HCT116 (cell line): ENCODE measurements at regions not wholly inside any gene's neighbourhood (a gene's known extent, or its start where the extent isn't known, plus 50 kb on each side); places are given as distances from the start of the nearest gene placed in this dataset.

Experiments used
- ATAC-seq: fragments of 200-7000 bp; cut with Tn5 transposase; 2 replicates; pipeline ENCODE4 v1.9.1; 2020; ENCODE audit warnings: mild to moderate bottlenecking, moderate library complexity
- BruUV-seq: library from RNA; stranded (reverse); fragments of 400-500 nt; replicated peaks from 2 replicates; lab custom pipeline; 2021; lab: Mats Ljungman, UMichigan
- CTCF ChIA-PET: fragments of 300-600 bp; sonication (Branson Sonifier 250); formaldehyde crosslinking; loops from one replicate; lab custom pipeline; 2021; ENCODE audit warnings: antibody characterized with exemption; lab: Charles Lee
- POLR2A ChIA-PET: fragments of 300-600, 350-600 bp; sonication (Branson Sonifier 250); formaldehyde crosslinking; loops from one replicate; lab custom pipeline; 2021; ENCODE audit warnings: antibody characterized with exemption; lab: Charles Lee
- RAD21 ChIA-PET, 2 experiments: fragments of 300-600 bp; sonication (Branson Sonifier 250); formaldehyde crosslinking; loops; one replicate each; lab custom pipeline; 2023; ENCODE audit warnings: low total read pairs in 2 of 2; ENCODE audit not compliant: uncharacterized antibody in 2 of 2, unreplicated experiment in 2 of 2, low non-redundant PET in 1 of 2; lab: Charles Lee
- DNase-seq: peaks from one replicate; pipeline ENCODE4 v3.0.0-alpha.2; 2010; ENCODE audit warnings: low read depth, low spot score
- H2AFZ ChIP-seq: fragments of 200-600 bp; shearing (Covaris generic), sonication (generic); 2 replicates; pipeline ENCODE4 v1.6.1; 2017; ENCODE audit warnings: low read depth, mixed run types, mixed read lengths, antibody characterized with exemption, low read length; ENCODE audit not compliant: poor library complexity, severe bottlenecking
- H3K27ac ChIP-seq: 2 replicates; pipeline ENCODE4 v1.5.1; 2012; ENCODE audit warnings: low read depth, low read length
- H3K27me3 ChIP-seq: fragments of 200-600 bp; sonication (generic); 2 replicates; pipeline ENCODE4 v1.6.1; 2016; ENCODE audit warnings: mixed run types, low read length, mixed read lengths; ENCODE audit not compliant: insufficient read depth
- H3K36me3 ChIP-seq, 2 experiments: fragments of 200-500 bp in 1 of 2; fragments of 200-600 bp in 1 of 2; sonication (Bioruptor generic) in 1 of 2; sonication (generic) in 1 of 2; 2 replicates each; pipeline versions ENCODE4 v1.5.1 to v1.6.1; 2014 to 2016; ENCODE audit warnings: low read length in 2 of 2, inconsistent platforms in 1 of 2, mixed read lengths in 1 of 2, mixed run types in 1 of 2; ENCODE audit not compliant: insufficient read depth in 2 of 2, control insufficient read depth in 1 of 2
- H3K4me1 ChIP-seq, 2 experiments: fragments of 200-600 bp in 1 of 2; sonication (generic) in 1 of 2; 2 replicates each; pipeline versions ENCODE4 v1.5.1 to v1.6.1; 2012 to 2017; ENCODE audit warnings: low read length in 2 of 2, inconsistent platforms in 1 of 2, mild to moderate bottlenecking in 1 of 2, mixed read lengths in 1 of 2, mixed run types in 1 of 2, moderate library complexity in 1 of 2; ENCODE audit not compliant: insufficient read depth in 2 of 2, control insufficient read depth in 1 of 2
- H3K4me2 ChIP-seq: fragments of 200-600 bp; sonication (generic); 2 replicates; pipeline ENCODE4 v1.6.1; 2017; ENCODE audit warnings: mixed run types, low read length, mixed read lengths
- H3K4me3 ChIP-seq, 2 experiments: fragments of 200-600 bp in 1 of 2; sonication (generic) in 1 of 2; replicated peaks in 1 of 2; 2 replicates each; pipeline ENCODE4 v1.5.1; 2011 to 2016; ENCODE audit warnings: low read length in 2 of 2, control low read depth in 1 of 2, low read depth in 1 of 2, mild to moderate bottlenecking in 1 of 2, mixed read lengths in 1 of 2, mixed run types in 1 of 2
- H3K79me2 ChIP-seq: fragments of 200-600 bp; sonication (generic); 2 replicates; pipeline ENCODE4 v1.6.1; 2017; ENCODE audit warnings: mild to moderate bottlenecking, mixed run types, low read length, moderate library complexity, mixed read lengths; ENCODE audit not compliant: insufficient read depth
- H3K9ac ChIP-seq: fragments of 200-600 bp; sonication (generic); 2 replicates; pipeline ENCODE4 v1.6.1; 2016; ENCODE audit warnings: low read length, mixed read lengths
- H3K9me2 ChIP-seq: fragments of 200-600 bp; sonication (generic), shearing (Covaris generic); 2 replicates; pipeline ENCODE4 v1.6.1; 2017; ENCODE audit warnings: mixed run types, mild to moderate bottlenecking, moderate library complexity; ENCODE audit not compliant: insufficient read depth
- H3K9me3 ChIP-seq, 2 experiments: fragments of 200-500 bp in 1 of 2; fragments of 200-600 bp in 1 of 2; sonication (Bioruptor generic) in 1 of 2; sonication (generic) in 1 of 2; 2 replicates each; pipeline ENCODE4 v1.6.1; 2014 to 2017; ENCODE audit warnings: low read length in 2 of 2, mixed read lengths in 2 of 2, inconsistent platforms in 1 of 2, low read depth in 1 of 2, mild to moderate bottlenecking in 1 of 2, mixed run types in 1 of 2, moderate library complexity in 1 of 2; ENCODE audit not compliant: control insufficient read depth in 1 of 2, insufficient read depth in 1 of 2
- H4K20me1 ChIP-seq: fragments of 200-600 bp; sonication (generic), shearing (Covaris generic); 2 replicates; pipeline ENCODE4 v1.6.1; 2017; ENCODE audit warnings: mixed run types, mild to moderate bottlenecking, moderate library complexity; ENCODE audit not compliant: insufficient read depth
- EGR1 ChIP-seq: IDR thresholded peaks from 2 replicates; pipeline ENCODE4 v1.6.1; 2012; ENCODE audit warnings: low read depth
- ELF1 ChIP-seq: IDR thresholded peaks from 2 replicates; pipeline ENCODE4 v1.6.1; 2012; ENCODE audit warnings: low read depth, borderline replicate concordance
- EZH2phosphoT487 ChIP-seq: fragments of 200-600 bp; IDR thresholded peaks from 2 replicates; pipeline ENCODE4 v1.6.1; 2018; ENCODE audit warnings: antibody characterized with exemption, borderline replicate concordance
- POLR2A ChIP-seq: IDR thresholded peaks from 2 replicates; pipeline ENCODE4 v1.7.0; 2011; ENCODE audit warnings: borderline replicate concordance; ENCODE audit not compliant: insufficient read depth, insufficient read length; ENCODE audit errors: extremely low read depth
- RAD21 ChIP-seq: IDR thresholded peaks from 2 replicates; pipeline ENCODE4 v1.6.1; 2012; ENCODE audit warnings: low read depth, mild to moderate bottlenecking
- SIN3A ChIP-seq: IDR thresholded peaks from 2 replicates; pipeline ENCODE4 v1.6.1; 2012; ENCODE audit warnings: low read depth
- SP1 ChIP-seq: IDR thresholded peaks from 2 replicates; pipeline ENCODE4 v1.6.1; 2012; ENCODE audit warnings: low read depth
- SRF ChIP-seq: IDR thresholded peaks from 2 replicates; pipeline ENCODE4 v1.6.1; 2012; ENCODE audit warnings: low read depth
- YY1 ChIP-seq: IDR thresholded peaks from 2 replicates; pipeline ENCODE4 v1.6.1; 2011; ENCODE audit warnings: low read length, low read depth, moderate library complexity, mild to moderate bottlenecking; ENCODE audit not compliant: insufficient replicate concordance; ENCODE audit errors: extremely low read depth
- ZBTB33 ChIP-seq: IDR thresholded peaks from 2 replicates; pipeline ENCODE4 v1.6.1; 2011; ENCODE audit warnings: mild to moderate bottlenecking, low read length, moderate library complexity; ENCODE audit not compliant: insufficient replicate concordance; ENCODE audit errors: extremely low read depth
- ZNF274 ChIP-seq: fragments of 200-500 bp; sonication (Bioruptor generic); IDR thresholded peaks from 2 replicates; pipeline ENCODE4 v1.6.1; 2014; ENCODE audit warnings: mild to moderate bottlenecking, low read depth, low read length, inconsistent platforms
- intact Hi-C: fragments of 100-400 bp; cut with micrococcal nuclease; formaldehyde crosslinking; loops from 2 replicates; pipeline ENCODE4 v1.10.0; 2022
- TF ChIP-seq, protein P1 (sequence below): IDR thresholded peaks from 2 replicates; pipeline ENCODE4 v1.6.1; 2012

DNA sequence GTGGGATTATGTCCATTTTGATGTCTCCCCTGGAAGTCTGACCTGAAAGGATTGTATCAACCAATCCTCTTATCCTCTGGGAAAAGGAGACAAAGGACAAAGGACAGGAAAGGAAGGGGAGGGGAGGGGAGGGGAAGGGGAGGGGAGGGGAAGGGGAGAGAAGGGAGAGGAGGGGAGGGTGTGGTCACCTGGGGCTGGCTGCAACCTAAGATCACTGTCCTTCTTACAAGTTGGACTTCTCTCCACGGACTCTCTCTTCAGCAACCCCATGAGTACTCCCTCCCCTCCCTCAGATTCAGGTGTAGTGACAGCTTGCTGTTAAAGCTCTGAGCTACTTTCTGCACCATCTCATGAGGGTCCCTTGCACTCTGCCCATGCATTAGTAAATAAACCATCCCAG lies 58.9 kb upstream of the KLHL31 start:
- no peak for ATAC-seq
- Histone ChIP-seq H4K20me1 (no peaks in the 10 kb centered on the region), H3K9ac (no peak overlapping the region), H3K4me3 (no peak overlapping the region), H3K27me3 (no peaks in the 10 kb centered on the region), H3K79me2 (no peaks in the 10 kb centered on the region), H3K9me2 (no peaks in the 10 kb centered on the region), H3K27ac (no peak overlapping the region), H3K4me1 (peaks cover 4 to 13% of the 10 kb centered on the region in 2 experiments; a peak in 3 of 4 replicates), H2AFZ (no peak overlapping the region), H3K9me3 (no peaks in the 10 kb centered on the region), H3K36me3 (no peaks in the 10 kb centered on the region), H3K4me2 (no peak overlapping the region)
- RAD21 ChIA-PET: no interaction called here
- intact Hi-C loops: loop anchor here (2.0 kb wide), 1 partner anchor 180 kb away; the partner anchor contains the start of gene GCLC
- no peak for DNase-seq
- POLR2A ChIA-PET: no interaction called here
- CTCF ChIA-PET: interaction anchor here (0.6 to 13.5 kb wide), 7 partner anchors 11 to 239 kb away, joined by 3 to 227 read pairs (median 5); partner anchors contain the start of genes GCLC and LRRC1
- TF ChIP-seq SRF (no peak), ZNF274 (no peak), POLR2A (no peak), SIN3A (no peak), YY1 (no peak)
- no TSS peak for BruUV-seq

- no peak overlapping the region for H3K27ac ChIP-seq
- no peaks in the 10 kb centered on the region for H4K20me1 ChIP-seq
- ChIA-PET CTCF (interaction anchor here (0.6 to 13.5 kb wide), 5 partner anchors 11 to 233 kb away, joined by 3 to 227 read pairs (median 21); no protein-coding TSS in a partner anchor), RAD21 (interaction anchor here in 1 of 2 experiments (0.5 kb wide), 1 partner anchor 727 kb away, joined by 3 read pairs; no protein-coding TSS in a partner anchor), POLR2A (no interaction called here)
- H3K4me1 ChIP-seq: peaks cover 3 to 7% of the 10 kb centered on the region in 2 experiments; a peak in 3 of 4 replicates
- ATAC-seq (no peak), DNase-seq (no peak)
- H3K4me2 ChIP-seq: no peak overlapping the region
- intact Hi-C loops: no loop called here
- H3K9me2 ChIP-seq: no peaks in the 10 kb centered on the region
- no peak overlapping the region for H3K9ac ChIP-seq
- H2AFZ ChIP-seq: no peak overlapping the region
- no TSS peak for BruUV-seq
- no peaks in the 10 kb centered on the region for H3K27me3 ChIP-seq
- H3K79me2 ChIP-seq: no peaks in the 10 kb centered on the region
- no peak for TF ChIP-seq YY1
- TF ChIP-seq SRF: no peak
- TF ChIP-seq SP1: no peak
- TF ChIP-seq EGR1: no peak
- no peak for TF ChIP-seq ZBTB33
- TF ChIP-seq ELF1: no peak
- no peak for TF ChIP-seq RAD21
- no peak for TF ChIP-seq SIN3A
- TF ChIP-seq EZH2phosphoT487: no peak
- TF ChIP-seq, protein P1, sequence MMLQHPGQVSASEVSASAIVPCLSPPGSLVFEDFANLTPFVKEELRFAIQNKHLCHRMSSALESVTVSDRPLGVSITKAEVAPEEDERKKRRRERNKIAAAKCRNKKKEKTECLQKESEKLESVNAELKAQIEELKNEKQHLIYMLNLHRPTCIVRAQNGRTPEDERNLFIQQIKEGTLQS: no peak
- TF ChIP-seq, all 23 proteins: peak for 0
- H3K36me3 ChIP-seq: no peaks in the 10 kb centered on the region
- H3K9me3 ChIP-seq: no peaks in the 10 kb centered on the region
- no peak overlapping the region for H3K4me3 ChIP-seq
Observed at GRCh38 chr6:53723331-53723730, 57.8 kb upstream of the KLHL31 start.
